Esophagus muscularis mucosa (tissue), 4 donors: ENCODE measurements at regions not wholly inside any gene's neighbourhood (a gene's known extent, or its start where the extent isn't known, plus 50 kb on each side); places are given as distances from the start of the nearest gene placed in this dataset.

Source experiments
- EP300 ChIP-seq: sonication (generic); formaldehyde crosslinking; IDR thresholded peaks from one replicate; pipeline ENCODE4 v1.6.1; 2017; ENCODE audit warnings: antibody characterized with exemption
- POLR2A ChIP-seq: fragments of 450-650 bp; IDR thresholded peaks from one replicate; pipeline ENCODE4 v1.6.1; 2017; ENCODE audit warnings: antibody characterized with exemption, moderate library complexity, mild to moderate bottlenecking, low read depth
- POLR2AphosphoS5 ChIP-seq, 2 donors: sonication (generic); formaldehyde crosslinking; IDR thresholded peaks; one replicate each; pipeline ENCODE4 v1.6.1; 2017; ENCODE audit warnings: antibody characterized with exemption in 2 of 2
- TF ChIP-seq, protein P1 (sequence below), 3 experiments: fragments of 200-600 bp in 2 of 3; fragments of 450-650 bp in 1 of 3; sonication (generic) in 2 of 3; IDR thresholded peaks; one replicate each; pipeline ENCODE4 v1.5.1; 2017 to 2019; ENCODE audit warnings: antibody characterized with exemption in 3 of 3, mild to moderate bottlenecking in 2 of 3, moderate library complexity in 1 of 3

DNA sequence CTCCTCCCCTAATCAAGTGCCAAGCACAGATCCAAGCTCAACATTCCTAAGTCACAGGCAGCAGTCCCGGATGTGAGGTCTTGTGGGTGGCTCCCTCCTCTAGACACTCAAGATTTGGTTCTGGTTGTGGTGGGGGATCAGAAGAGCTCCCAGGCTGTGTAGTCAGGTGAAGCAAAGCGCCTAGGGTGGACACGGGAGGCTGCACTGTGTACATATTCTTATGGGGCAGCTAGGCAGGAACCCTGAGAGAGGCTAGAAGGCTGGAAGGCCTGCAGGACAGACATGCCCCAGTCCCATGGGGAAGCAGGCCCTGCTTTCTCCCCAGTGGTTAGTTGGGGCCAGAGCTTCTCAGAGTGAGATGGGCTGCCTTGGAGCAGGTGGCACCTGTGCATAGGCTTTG, 118.9 kb downstream of the DDX3Y start:
- TF ChIP-seq POLR2AphosphoS5 (IDR thresholded peaks at IDR 0.05) (no peak), EP300 (no peak), POLR2A (no peak)
- TF ChIP-seq, protein P1, sequence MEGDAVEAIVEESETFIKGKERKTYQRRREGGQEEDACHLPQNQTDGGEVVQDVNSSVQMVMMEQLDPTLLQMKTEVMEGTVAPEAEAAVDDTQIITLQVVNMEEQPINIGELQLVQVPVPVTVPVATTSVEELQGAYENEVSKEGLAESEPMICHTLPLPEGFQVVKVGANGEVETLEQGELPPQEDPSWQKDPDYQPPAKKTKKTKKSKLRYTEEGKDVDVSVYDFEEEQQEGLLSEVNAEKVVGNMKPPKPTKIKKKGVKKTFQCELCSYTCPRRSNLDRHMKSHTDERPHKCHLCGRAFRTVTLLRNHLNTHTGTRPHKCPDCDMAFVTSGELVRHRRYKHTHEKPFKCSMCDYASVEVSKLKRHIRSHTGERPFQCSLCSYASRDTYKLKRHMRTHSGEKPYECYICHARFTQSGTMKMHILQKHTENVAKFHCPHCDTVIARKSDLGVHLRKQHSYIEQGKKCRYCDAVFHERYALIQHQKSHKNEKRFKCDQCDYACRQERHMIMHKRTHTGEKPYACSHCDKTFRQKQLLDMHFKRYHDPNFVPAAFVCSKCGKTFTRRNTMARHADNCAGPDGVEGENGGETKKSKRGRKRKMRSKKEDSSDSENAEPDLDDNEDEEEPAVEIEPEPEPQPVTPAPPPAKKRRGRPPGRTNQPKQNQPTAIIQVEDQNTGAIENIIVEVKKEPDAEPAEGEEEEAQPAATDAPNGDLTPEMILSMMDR (IDR thresholded peaks at IDR 0.05) = no peak
